Skeletal muscle cell (primary cell): ENCODE measurements at regions not wholly inside any gene's neighbourhood (a gene's known extent, or its start where the extent isn't known, plus 50 kb on each side); places are given as distances from the start of the nearest gene placed in this dataset.

Experiments
- DNase-seq: peaks from one replicate; pipeline ENCODE4 v3.0.0-alpha.2; 2010; ENCODE audit warnings: low read depth
- H3K4me3 ChIP-seq: 2 replicates; pipeline ENCODE4 v1.5.1; 2011; ENCODE audit warnings: low read depth, mild to moderate bottlenecking, control low read depth, low read length, moderate library complexity

GRCh38 chr9:126228111-126228780 lies 98.4 kb upstream of the MVB12B start:
- no peak overlapping the region for H3K4me3 ChIP-seq
- no peak for DNase-seq

DNA sequence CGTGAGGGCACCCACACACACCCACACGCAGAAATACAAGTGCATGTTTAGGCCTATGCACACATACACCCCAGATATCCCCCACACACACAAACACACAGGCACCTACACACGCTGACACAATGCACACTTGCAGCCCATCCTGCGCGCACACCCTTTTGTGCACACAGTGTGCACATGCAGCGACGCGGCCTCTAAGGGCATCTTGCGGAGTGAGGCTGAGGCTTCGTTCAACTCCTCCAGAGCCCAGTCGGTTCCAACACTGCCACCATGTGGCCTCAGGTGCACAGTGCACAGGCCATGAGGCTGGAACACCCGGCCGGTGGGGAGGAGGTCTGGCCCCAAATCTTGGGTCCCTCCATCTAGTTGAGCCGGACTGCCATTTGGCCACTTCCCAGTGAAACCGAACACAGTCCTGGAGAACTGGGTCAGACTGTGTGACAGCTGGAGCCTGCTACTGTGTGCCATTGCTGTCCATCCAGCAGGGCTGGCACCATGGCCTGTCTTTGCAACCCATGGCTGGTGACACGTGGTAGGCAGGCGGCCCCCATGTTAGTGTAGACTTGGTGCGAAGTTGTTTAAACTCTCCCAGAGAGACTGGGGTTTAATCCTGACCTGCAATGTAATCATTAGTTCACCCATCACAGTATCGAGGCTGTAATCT lies 97.7 kb upstream of the MVB12B start:
- no peak overlapping the region for H3K4me3 ChIP-seq
- peak; percentile 10 for DNase-seq

DNA sequence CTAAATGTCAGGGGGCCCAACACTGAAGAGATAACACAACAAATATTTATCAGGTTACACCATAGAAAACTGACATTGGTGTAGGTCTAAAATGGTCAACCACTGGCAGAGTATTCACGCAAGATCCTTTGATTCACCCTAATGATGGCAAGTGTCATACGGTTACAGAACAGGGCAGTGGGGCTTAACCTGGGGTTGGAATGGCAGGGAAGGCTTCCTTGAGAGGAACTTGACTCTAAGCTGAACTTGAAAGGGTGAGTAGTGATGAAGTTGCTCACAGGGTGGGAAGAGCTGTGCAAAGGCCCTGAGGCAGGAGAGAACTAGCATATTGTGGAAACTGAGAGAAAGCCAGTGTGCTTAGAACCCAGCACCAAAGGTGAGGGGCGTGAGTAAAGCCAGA lies 97.1 kb upstream of the MVB12B start:
- no peak for DNase-seq
- no peak overlapping the region for H3K4me3 ChIP-seq

DNA sequence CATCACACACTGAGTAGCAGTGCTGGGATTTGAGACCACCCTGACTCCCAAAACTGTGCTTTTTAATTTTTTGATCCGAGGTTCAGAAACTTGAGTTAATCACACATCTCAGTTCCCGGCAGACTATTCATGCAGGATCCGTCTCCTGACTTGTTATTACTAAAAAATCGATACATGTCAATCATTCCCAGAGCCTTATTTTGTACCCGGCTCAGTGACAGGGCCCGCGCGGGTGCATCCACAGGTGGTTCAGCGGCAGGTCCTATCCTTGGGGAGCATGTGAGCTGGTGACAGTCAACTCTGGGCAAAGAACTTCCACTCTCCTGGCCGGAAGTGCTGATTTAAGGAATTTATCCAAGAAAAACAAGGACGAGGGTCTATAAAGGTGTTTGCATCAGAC lies 95.9 kb upstream of the MVB12B start:
- no peak overlapping the region for H3K4me3 ChIP-seq
- DNase-seq: no peak

- DNase-seq: no peak
- no peak overlapping the region for H3K4me3 ChIP-seq
These were observed 94.2 kb upstream of the MVB12B start for GRCh38 chr9:126232461-126232860.

GRCh38 chr9:126233175-126233574 lies 93.5 kb upstream of the MVB12B start:
- no peak for DNase-seq
- no peak overlapping the region for H3K4me3 ChIP-seq

- no peak for DNase-seq
- no peak overlapping the region for H3K4me3 ChIP-seq
These were observed 92.6 kb upstream of the MVB12B start for GRCh38 chr9:126233913-126234525.

GRCh38 chr9:126234681-126235335 lies 91.8 kb upstream of the MVB12B start:
- H3K4me3 ChIP-seq: no peak overlapping the region
- DNase-seq: no peak

DNA sequence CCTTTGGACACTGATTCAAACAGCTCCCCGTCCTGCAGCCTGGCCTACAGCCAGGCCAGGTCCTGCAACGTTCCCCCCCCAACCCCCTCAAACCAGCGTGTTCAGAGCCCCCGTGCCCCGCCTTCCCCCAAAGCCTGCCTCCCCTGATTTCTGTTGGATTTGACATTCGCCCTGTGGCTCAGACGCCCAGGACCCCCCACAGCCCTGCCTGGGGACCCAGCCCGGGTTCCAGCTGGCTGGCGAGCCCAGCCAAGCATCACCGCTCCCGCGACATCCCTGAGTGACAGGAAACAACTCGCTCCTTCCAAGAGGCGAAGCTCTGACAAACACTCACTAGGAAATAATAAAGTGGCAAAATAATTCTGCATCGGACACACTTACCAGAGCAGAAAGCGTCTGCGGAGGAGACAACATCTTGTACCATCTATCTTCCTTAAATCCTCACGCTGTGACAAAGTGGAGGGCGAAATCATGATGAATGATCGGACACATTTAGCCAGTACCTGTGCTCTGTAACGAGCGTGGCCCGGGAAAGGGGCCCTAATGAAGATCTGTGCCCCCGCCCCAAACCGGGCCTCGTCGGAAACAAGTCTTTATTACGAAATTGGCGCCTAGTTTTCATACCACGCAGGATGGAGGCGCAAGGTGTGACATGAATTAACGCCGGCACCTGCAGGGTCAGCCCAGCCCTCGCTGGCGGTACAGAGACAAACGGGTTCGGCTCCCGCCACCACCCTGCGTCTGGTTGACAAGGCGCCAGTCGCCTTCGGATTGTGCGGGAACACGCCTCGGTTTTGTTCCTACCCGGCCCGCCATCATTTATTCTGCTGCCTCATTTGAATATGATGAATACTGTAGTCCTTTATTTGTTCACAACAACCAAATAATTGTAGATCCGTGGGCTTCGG lies 91.0 kb upstream of the MVB12B start:
- DNase-seq: no peak
- H3K4me3 ChIP-seq: no peak overlapping the region

- no peak overlapping the region for H3K4me3 ChIP-seq
- no peak for DNase-seq
These were observed 90.4 kb upstream of the MVB12B start for GRCh38 chr9:126236273-126236672.

DNA sequence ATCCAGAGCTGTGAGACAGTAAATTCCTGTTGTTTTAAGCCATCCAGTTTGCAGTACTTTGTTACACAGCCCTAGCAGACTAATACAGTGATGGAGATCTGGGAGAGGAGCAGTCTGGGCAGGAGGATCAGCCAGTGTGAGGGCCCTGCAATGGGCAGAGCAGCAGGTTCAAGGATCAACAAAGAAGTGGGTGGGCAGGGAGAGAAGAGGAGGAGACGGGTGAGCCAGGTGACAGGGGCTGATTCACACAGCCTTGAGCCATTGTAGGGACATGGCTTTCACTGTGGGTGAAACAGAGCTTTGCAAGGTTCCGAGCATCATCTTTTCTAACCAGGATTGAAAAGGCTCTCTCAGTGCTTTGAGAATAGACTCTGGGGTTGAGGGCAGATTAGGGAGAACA lies 88.2 kb upstream of the MVB12B start:
- no peak overlapping the region for H3K4me3 ChIP-seq
- no peak for DNase-seq

DNA sequence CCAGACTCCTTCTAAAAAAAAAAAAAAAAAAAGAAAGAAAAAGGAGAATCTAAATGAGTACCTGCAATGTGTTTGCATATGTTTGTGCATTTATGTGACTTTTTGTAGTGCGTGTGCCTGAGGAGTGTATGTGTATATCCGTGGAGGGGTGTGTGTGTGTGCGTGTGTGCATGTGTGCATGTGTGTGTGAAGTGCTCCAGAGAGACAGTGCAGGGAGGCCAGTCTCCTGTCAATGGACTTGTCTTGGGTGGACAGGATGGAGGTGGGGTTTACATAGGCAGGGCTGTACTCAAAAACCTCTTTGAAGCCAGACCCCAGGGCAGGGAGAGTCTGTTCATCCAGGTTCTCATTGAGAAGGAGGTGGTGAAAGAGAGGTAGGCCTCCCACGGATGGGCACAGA lies 87.1 kb upstream of the MVB12B start:
- H3K4me3 ChIP-seq: no peak overlapping the region
- no peak for DNase-seq

- no peak for DNase-seq
- H3K4me3 ChIP-seq: no peak overlapping the region
These were observed 85.8 kb upstream of the MVB12B start for GRCh38 chr9:126240835-126241234.

- peak; percentile 76 for DNase-seq
- no peak overlapping the region for H3K4me3 ChIP-seq
These were observed 77.9 kb upstream of the MVB12B start for GRCh38 chr9:126248680-126249079.

- no peak for DNase-seq
- H3K4me3 ChIP-seq: no peak overlapping the region
These were observed 64.9 kb upstream of the MVB12B start for GRCh38 chr9:126261584-126262356.

DNA sequence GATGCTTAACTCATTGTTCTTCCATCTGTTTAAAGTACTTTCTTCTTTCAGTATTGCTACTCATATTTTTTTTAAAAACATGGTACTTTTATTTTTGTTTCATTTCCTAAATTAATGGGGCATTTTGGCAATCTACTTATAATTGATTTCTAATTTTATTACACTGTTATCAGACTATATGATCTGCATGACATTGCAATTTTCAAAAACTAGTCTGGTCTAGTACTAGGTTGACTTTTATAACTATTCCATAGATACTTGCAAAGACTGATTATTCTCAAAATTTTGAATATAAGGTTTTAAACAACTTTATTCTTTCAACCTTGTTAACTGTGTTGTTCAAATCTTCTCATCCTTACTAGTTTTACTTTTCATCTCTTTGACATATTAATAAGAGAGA lies 63.9 kb upstream of the MVB12B start:
- H3K4me3 ChIP-seq: no peak overlapping the region
- no peak for DNase-seq

GRCh38 chr9:126270556-126270955 lies 56.1 kb upstream of the MVB12B start:
- no peak overlapping the region for H3K4me3 ChIP-seq
- no peak for DNase-seq

GRCh38 chr9:126275386-126276001 lies 51.1 kb upstream of the MVB12B start:
- H3K4me3 ChIP-seq: no peak overlapping the region
- no peak for DNase-seq
